GM12865 (cell line): ENCODE measurements at regions not wholly inside any gene's neighbourhood (a gene's known extent, or its start where the extent isn't known, plus 50 kb on each side); places are given as distances from the start of the nearest gene placed in this dataset.
A peak's percentile ranks its signal among the peaks of the same experiment; 100 is the strongest.

Experiments
- DNase-seq: peaks from one replicate; pipeline ENCODE4 v3.0.0; 2010; ENCODE audit warnings: low read depth
- H3K4me3 ChIP-seq: 2 replicates; pipeline ENCODE4 v1.5.1; 2011; ENCODE audit warnings: mild to moderate bottlenecking, low read depth, low read length, control low read depth
- CTCF ChIP-seq: IDR thresholded peaks from 2 replicates; pipeline ENCODE4 v1.5.1; 2011; ENCODE audit warnings: low read length, control low read depth, low read depth, inconsistent platforms; ENCODE audit not compliant: insufficient read depth; ENCODE audit errors: missing control alignments

GRCh38 chr17:36768394-36768793, 167.0 kb downstream of the MRM1 start:
- no peak overlapping the region for H3K4me3 ChIP-seq
- TF ChIP-seq CTCF, result peak; percentile 15
- DNase-seq, result no peak

GRCh38 chr17:36773039-36773438, 164.2 kb upstream of the LHX1 start:
- no peak for DNase-seq
- TF ChIP-seq CTCF, result no peak
- no peak overlapping the region for H3K4me3 ChIP-seq

GRCh38 chr17:36777118-36777517, 160.2 kb upstream of the LHX1 start:
- DNase-seq, result no peak
- H3K4me3 ChIP-seq, result no peak overlapping the region
- TF ChIP-seq CTCF, result no peak

- H3K4me3 ChIP-seq, result no peak overlapping the region
- DNase-seq, result no peak
These were observed 158.8 kb upstream of the LHX1 start for GRCh38 chr17:36778448-36778847.

GRCh38 chr17:36779550-36779949, 157.7 kb upstream of the LHX1 start:
- DNase-seq, result no peak
- H3K4me3 ChIP-seq, result no peak overlapping the region
- TF ChIP-seq CTCF, result no peak

More at GRCh38 chr17:36778448-36778847, 158.8 kb upstream of the LHX1 start:
- TF ChIP-seq CTCF, result no peak

GRCh38 chr17:36784633-36785032, 152.6 kb upstream of the LHX1 start:
- H3K4me3 ChIP-seq, result no peak overlapping the region
- no peak for TF ChIP-seq CTCF
- no peak for DNase-seq

GRCh38 chr17:36786867-36787266, 150.4 kb upstream of the LHX1 start:
- DNase-seq, result no peak
- H3K4me3 ChIP-seq, result no peak overlapping the region
- TF ChIP-seq CTCF, result no peak
